ENCODE measurements at regions not wholly inside any gene's neighbourhood (a gene's known extent, or its start where the extent isn't known, plus 50 kb on each side); places are given as distances from the start of the nearest gene placed in this dataset.

GRCh38 chr11:41947392-41947791, 487.9 kb upstream of the LRRC4C start:
- no peak for DNase-seq
- Histone ChIP-seq H3K36me3 (ENCODE audit: control insufficient read depth in 3 of 3, insufficient read depth in 2 of 3, low read depth in 1 of 3, low read length in 3 of 3) (no peaks in the 10 kb centered on the region), H3K27ac (ENCODE audit: low read depth in 1 of 3, low read length in 2 of 3) (no peak overlapping the region), H3K4me3 (ENCODE audit: low read depth in 1 of 3, low read length in 3 of 3) (no peak overlapping the region), H3K9me3 (ENCODE audit: control insufficient read depth in 2 of 2, insufficient read depth in 1 of 2, low read depth in 1 of 2, low read length in 1 of 2) (no peaks in the 10 kb centered on the region), H3K27me3 (ENCODE audit: control insufficient read depth in 3 of 3, insufficient read depth in 3 of 3, low read length in 3 of 3) (no peaks in the 10 kb centered on the region), H3K4me1 (ENCODE audit: control insufficient read depth in 3 of 3, insufficient read depth in 2 of 3, low read depth in 1 of 3, low read length in 2 of 3) (no peaks in the 10 kb centered on the region)
- 85 to 88% (median 85%) methylated on average over 12 of the region's 12 CpGs for WGBS, 3 donors
- no peak for FAIRE-seq

GRCh38 chr11:41950470-41951143, 491.2 kb upstream of the LRRC4C start:
- no peaks in the 10 kb centered on the region for H3K9me3 ChIP-seq (ENCODE audit: control insufficient read depth in 2 of 2, insufficient read depth in 1 of 2, low read depth in 1 of 2, low read length in 1 of 2)
- no peak overlapping the region for H3K27ac ChIP-seq (ENCODE audit: low read depth in 1 of 3, low read length in 2 of 3)
- WGBS, 3 donors, result 86 to 92% (median 91%) methylated on average over 4 of the region's 4 CpGs
- FAIRE-seq (no peak), DNase-seq (no peak)
- H3K36me3 ChIP-seq (ENCODE audit: control insufficient read depth in 3 of 3, insufficient read depth in 2 of 3, low read depth in 1 of 3, low read length in 3 of 3), result no peaks in the 10 kb centered on the region
- H3K4me3 ChIP-seq (ENCODE audit: low read depth in 1 of 3, low read length in 3 of 3), result no peak overlapping the region
- no peaks in the 10 kb centered on the region for H3K27me3 ChIP-seq (ENCODE audit: control insufficient read depth in 3 of 3, insufficient read depth in 3 of 3, low read length in 3 of 3)
- H3K4me1 ChIP-seq (ENCODE audit: control insufficient read depth in 3 of 3, insufficient read depth in 2 of 3, low read depth in 1 of 3, low read length in 2 of 3), result no peaks in the 10 kb centered on the region

- Histone ChIP-seq H3K27ac (ENCODE audit: low read depth in 1 of 3, low read length in 2 of 3) (no peak overlapping the region), H3K9me3 (ENCODE audit: control insufficient read depth in 2 of 2, insufficient read depth in 1 of 2, low read depth in 1 of 2, low read length in 1 of 2) (peaks cover 0 to 11% of the 10 kb centered on the region in 2 donors), H3K27me3 (ENCODE audit: control insufficient read depth in 3 of 3, insufficient read depth in 3 of 3, low read length in 3 of 3) (no peaks in the 10 kb centered on the region), H3K36me3 (ENCODE audit: control insufficient read depth in 3 of 3, insufficient read depth in 2 of 3, low read depth in 1 of 3, low read length in 3 of 3) (no peaks in the 10 kb centered on the region), H3K4me3 (ENCODE audit: low read depth in 1 of 3, low read length in 3 of 3) (no peak overlapping the region), H3K4me1 (ENCODE audit: control insufficient read depth in 3 of 3, insufficient read depth in 2 of 3, low read depth in 1 of 3, low read length in 2 of 3) (no peaks in the 10 kb centered on the region)
- FAIRE-seq, result no peak
- DNase-seq, result no peak
Measured at GRCh38 chr11:41954034-41954433, 494.6 kb upstream of the LRRC4C start.

DNA sequence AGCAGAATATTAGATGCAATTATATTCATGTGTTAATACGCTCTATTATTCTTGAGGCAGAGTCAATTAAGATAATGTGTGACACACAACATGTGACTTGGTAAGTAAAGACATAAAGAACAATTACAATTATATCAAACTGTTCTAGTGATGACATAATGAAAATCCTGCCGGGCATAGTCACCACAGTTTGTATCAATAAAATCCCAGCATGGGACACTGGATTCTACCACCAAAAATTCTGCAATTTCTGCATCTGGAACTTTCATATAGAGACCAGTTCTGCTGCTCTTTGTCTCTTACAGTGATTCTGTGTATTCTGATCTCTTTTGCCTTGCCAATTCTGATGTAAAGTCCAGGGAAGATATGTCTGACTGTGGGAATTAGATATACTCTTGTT, 495.6 kb upstream of the LRRC4C start:
- Histone ChIP-seq H3K4me1 (ENCODE audit: control insufficient read depth in 3 of 3, insufficient read depth in 2 of 3, low read depth in 1 of 3, low read length in 2 of 3) (no peaks in the 10 kb centered on the region), H3K27ac (ENCODE audit: low read depth in 1 of 3, low read length in 2 of 3) (no peak overlapping the region), H3K9me3 (ENCODE audit: control insufficient read depth in 2 of 2, insufficient read depth in 1 of 2, low read depth in 1 of 2, low read length in 1 of 2) (peaks cover 0 to 11% of the 10 kb centered on the region in 2 donors), H3K4me3 (ENCODE audit: low read depth in 1 of 3, low read length in 3 of 3) (no peak overlapping the region), H3K27me3 (ENCODE audit: control insufficient read depth in 3 of 3, insufficient read depth in 3 of 3, low read length in 3 of 3) (no peaks in the 10 kb centered on the region), H3K36me3 (ENCODE audit: control insufficient read depth in 3 of 3, insufficient read depth in 2 of 3, low read depth in 1 of 3, low read length in 3 of 3) (no peaks in the 10 kb centered on the region)
- DNase-seq (no peak), FAIRE-seq (no peak)
- WGBS, 3 donors, result 74 to 87% (median 77%) methylated on average over 2 of the region's 2 CpGs

- Histone ChIP-seq H3K4me1 (ENCODE audit: control insufficient read depth in 3 of 3, insufficient read depth in 2 of 3, low read depth in 1 of 3, low read length in 2 of 3) (no peaks in the 10 kb centered on the region), H3K9me3 (ENCODE audit: control insufficient read depth in 2 of 2, insufficient read depth in 1 of 2, low read depth in 1 of 2, low read length in 1 of 2) (peaks cover 0 to 11% of the 10 kb centered on the region in 2 donors), H3K36me3 (ENCODE audit: control insufficient read depth in 3 of 3, insufficient read depth in 2 of 3, low read depth in 1 of 3, low read length in 3 of 3) (no peaks in the 10 kb centered on the region), H3K27ac (ENCODE audit: low read depth in 1 of 3, low read length in 2 of 3) (no peak overlapping the region), H3K4me3 (ENCODE audit: low read depth in 1 of 3, low read length in 3 of 3) (no peak overlapping the region), H3K27me3 (ENCODE audit: control insufficient read depth in 3 of 3, insufficient read depth in 3 of 3, low read length in 3 of 3) (no peaks in the 10 kb centered on the region)
- WGBS, 3 donors, result 88 to 92% (median 90%) methylated on average over 10 of the region's 10 CpGs
- FAIRE-seq (no peak), DNase-seq (no peak)
Measured at GRCh38 chr11:41955635-41956400, 496.4 kb upstream of the LRRC4C start.

- FAIRE-seq (no peak), DNase-seq (peak; percentile 33 to 60)
- peaks cover 0 to 2% (median 0%) of the 10 kb centered on the region in 3 donors for H3K4me1 ChIP-seq (ENCODE audit: control insufficient read depth in 3 of 3, insufficient read depth in 2 of 3, low read depth in 1 of 3, low read length in 2 of 3)
- H3K9me3 ChIP-seq (ENCODE audit: control insufficient read depth in 2 of 2, insufficient read depth in 1 of 2, low read depth in 1 of 2, low read length in 1 of 2), result no peaks in the 10 kb centered on the region
- no peaks in the 10 kb centered on the region for H3K36me3 ChIP-seq (ENCODE audit: control insufficient read depth in 3 of 3, insufficient read depth in 2 of 3, low read depth in 1 of 3, low read length in 3 of 3)
- H3K27me3 ChIP-seq (ENCODE audit: control insufficient read depth in 3 of 3, insufficient read depth in 3 of 3, low read length in 3 of 3), result no peaks in the 10 kb centered on the region
- H3K4me3 ChIP-seq (ENCODE audit: low read depth in 1 of 3, low read length in 3 of 3), result no peak overlapping the region
- no peak overlapping the region for H3K27ac ChIP-seq (ENCODE audit: low read depth in 1 of 3, low read length in 2 of 3)
- 7 to 21% (median 10%) methylated on average over 1 of the region's 1 CpG for WGBS, 3 donors
Measured at GRCh38 chr11:41963406-41963805, 504.0 kb upstream of the LRRC4C start.

DNA sequence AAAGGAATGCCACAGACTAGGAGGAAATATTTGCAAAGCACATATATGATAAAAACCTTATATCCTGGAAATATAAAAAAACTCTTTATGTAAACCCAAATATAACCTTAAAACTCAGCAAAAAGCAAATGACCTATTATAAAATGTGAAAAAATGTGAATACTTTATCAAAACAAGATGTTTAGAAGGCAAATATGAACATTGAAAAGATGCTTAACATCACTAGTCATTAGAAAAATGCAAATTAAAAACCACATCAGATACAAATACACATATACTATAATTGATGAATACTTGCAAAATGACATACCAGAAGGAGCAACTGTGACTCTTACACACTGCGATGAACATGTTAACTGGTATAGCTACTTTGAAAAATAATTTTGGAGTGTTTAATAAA, 511.2 kb upstream of the LRRC4C start:
- Histone ChIP-seq H3K27me3 (ENCODE audit: control insufficient read depth in 3 of 3, insufficient read depth in 3 of 3, low read length in 3 of 3) (no peaks in the 10 kb centered on the region), H3K9me3 (ENCODE audit: control insufficient read depth in 2 of 2, insufficient read depth in 1 of 2, low read depth in 1 of 2, low read length in 1 of 2) (no peaks in the 10 kb centered on the region), H3K4me3 (ENCODE audit: low read depth in 1 of 3, low read length in 3 of 3) (no peak overlapping the region), H3K4me1 (ENCODE audit: control insufficient read depth in 3 of 3, insufficient read depth in 2 of 3, low read depth in 1 of 3, low read length in 2 of 3) (no peaks in the 10 kb centered on the region), H3K27ac (ENCODE audit: low read depth in 1 of 3, low read length in 2 of 3) (no peak overlapping the region), H3K36me3 (ENCODE audit: control insufficient read depth in 3 of 3, insufficient read depth in 2 of 3, low read depth in 1 of 3, low read length in 3 of 3) (no peaks in the 10 kb centered on the region)
- no peak for DNase-seq
- FAIRE-seq, result no peak
- 96 to 100% (median 100%) methylated on average over 1 of the region's 1 CpG for WGBS, 3 donors

GRCh38 chr11:41971592-41971991, 512.1 kb upstream of the LRRC4C start:
- no peak overlapping the region for H3K4me3 ChIP-seq (ENCODE audit: low read depth in 1 of 3, low read length in 3 of 3)
- no peaks in the 10 kb centered on the region for H3K9me3 ChIP-seq (ENCODE audit: control insufficient read depth in 2 of 2, insufficient read depth in 1 of 2, low read depth in 1 of 2, low read length in 1 of 2)
- H3K27me3 ChIP-seq (ENCODE audit: control insufficient read depth in 3 of 3, insufficient read depth in 3 of 3, low read length in 3 of 3), result no peaks in the 10 kb centered on the region
- no peak overlapping the region for H3K27ac ChIP-seq (ENCODE audit: low read depth in 1 of 3, low read length in 2 of 3)
- no peak for FAIRE-seq
- no peak for DNase-seq
- WGBS, 3 donors, result 76 to 94% (median 83%) methylated on average over 5 of the region's 5 CpGs
- H3K36me3 ChIP-seq (ENCODE audit: control insufficient read depth in 3 of 3, insufficient read depth in 2 of 3, low read depth in 1 of 3, low read length in 3 of 3), result no peaks in the 10 kb centered on the region
- no peaks in the 10 kb centered on the region for H3K4me1 ChIP-seq (ENCODE audit: control insufficient read depth in 3 of 3, insufficient read depth in 2 of 3, low read depth in 1 of 3, low read length in 2 of 3)
